ENCODE measurements at regions not wholly inside any gene's neighbourhood (a gene's known extent, or its start where the extent isn't known, plus 50 kb on each side); places are given as distances from the start of the nearest gene placed in this dataset.

GRCh38 chr5:106454651-106455415 lies 1215.9 kb downstream of the EFNA5 start:
- peak; percentile 85 for ATAC-seq
- no peak for TF ChIP-seq GLIS3 (CRISPR knock-in tag; IDR thresholded peaks at IDR 0.05)
- TF ChIP-seq SNAI2 (CRISPR knock-in tag; IDR thresholded peaks at IDR 0.05), result no peak
- no peak for TF ChIP-seq ARNTL (CRISPR knock-in tag; IDR thresholded peaks at IDR 0.05; ENCODE audit: borderline replicate concordance, low read depth)
- TF ChIP-seq TOX (CRISPR knock-in tag; IDR thresholded peaks at IDR 0.05; ENCODE audit: borderline replicate concordance), result no peak
- no peak for TF ChIP-seq ZNF70 (CRISPR knock-in tag; IDR thresholded peaks at IDR 0.05)
- no peak for TF ChIP-seq ZNF8 (CRISPR knock-in tag; IDR thresholded peaks at IDR 0.05)
- TF ChIP-seq POU6F1 (CRISPR knock-in tag; IDR thresholded peaks at IDR 0.05; ENCODE audit: borderline replicate concordance, low read depth), result no peak
- TF ChIP-seq ZC3H10 (CRISPR knock-in tag; IDR thresholded peaks at IDR 0.05), result no peak
- no peak for TF ChIP-seq ISL1 (CRISPR knock-in tag; IDR thresholded peaks at IDR 0.05)
- no peak for TF ChIP-seq CREB5 (CRISPR knock-in tag; IDR thresholded peaks at IDR 0.05; ENCODE audit: low read depth)
- TF ChIP-seq RARB (CRISPR knock-in tag; IDR thresholded peaks at IDR 0.05), result no peak
- no peak for TF ChIP-seq CSRNP3 (CRISPR knock-in tag; IDR thresholded peaks at IDR 0.05)
- no peak for TF ChIP-seq ZFP30 (CRISPR knock-in tag; IDR thresholded peaks at IDR 0.05)
- TF ChIP-seq ZFP3 (CRISPR knock-in tag; IDR thresholded peaks at IDR 0.05), result no peak
- no peak for TF ChIP-seq PATZ1 (CRISPR knock-in tag; IDR thresholded peaks at IDR 0.05; ENCODE audit: borderline replicate concordance)
- TF ChIP-seq TSHZ2 (CRISPR knock-in tag; IDR thresholded peaks at IDR 0.05), result no peak
- TF ChIP-seq CSDC2 (CRISPR knock-in tag; IDR thresholded peaks at IDR 0.05), result no peak
- no peak for TF ChIP-seq BACH2 (CRISPR knock-in tag; IDR thresholded peaks at IDR 0.05; ENCODE audit: borderline replicate concordance)
- TF ChIP-seq ESRRG (CRISPR knock-in tag; IDR thresholded peaks at IDR 0.05), result no peak

GRCh38 chr5:106454050-106454449 lies 1216.7 kb downstream of the EFNA5 start:
- no peak for ATAC-seq
- no peak for TF ChIP-seq CSRNP3 (CRISPR knock-in tag; IDR thresholded peaks at IDR 0.05)
- TF ChIP-seq PATZ1 (CRISPR knock-in tag; IDR thresholded peaks at IDR 0.05; ENCODE audit: borderline replicate concordance), result no peak
- no peak for TF ChIP-seq ESRRG (CRISPR knock-in tag; IDR thresholded peaks at IDR 0.05)
- no peak for TF ChIP-seq TOX (CRISPR knock-in tag; IDR thresholded peaks at IDR 0.05; ENCODE audit: borderline replicate concordance)
- TF ChIP-seq ZNF70 (CRISPR knock-in tag; IDR thresholded peaks at IDR 0.05), result no peak
- TF ChIP-seq OSR1 (CRISPR knock-in tag; IDR thresholded peaks at IDR 0.05), result no peak
- TF ChIP-seq PPARA (CRISPR knock-in tag; IDR thresholded peaks at IDR 0.05; ENCODE audit: borderline replicate concordance), result no peak
- no peak for TF ChIP-seq CSDC2 (CRISPR knock-in tag; IDR thresholded peaks at IDR 0.05)
